K562 (cell line): ENCODE measurements at regions not wholly inside any gene's neighbourhood (a gene's known extent, or its start where the extent isn't known, plus 50 kb on each side); places are given as distances from the start of the nearest gene placed in this dataset.

Experiments
- ATAC-seq: fragments of 200-7000 bp; cut with Tn5 transposase; 3 replicates; pipeline ENCODE4 v1.9.1; 2020; ENCODE audit warnings: moderate library complexity
- BruUV-seq: library from RNA; stranded (reverse); fragments of 400-500 nt; replicated peaks from 2 replicates; lab custom pipeline; 2021; lab: Mats Ljungman, UMichigan
- CTCF ChIA-PET: fragments of 300-600 bp; formaldehyde crosslinking; extraction: SDS; loops from one replicate; lab custom pipeline; 2021; ENCODE audit warnings: low intra/inter-chr PET ratio; lab: Yijun Ruan, JAX
- POLR2A ChIA-PET: fragments of 300-600, 350-650 bp; sonication (Branson Sonifier 250); formaldehyde crosslinking; extraction: SDS; loops from one replicate; lab custom pipeline; 2021; ENCODE audit warnings: antibody characterized with exemption, inconsistent platforms; lab: Yijun Ruan, JAX
- DNase-seq, 4 experiments: peaks; one replicate each; pipeline versions ENCODE4 v3.0.0 to v3.0.0-alpha.2; 2011 to 2018; ENCODE audit warnings: low spot score in 3 of 4, mixed read lengths in 3 of 4; ENCODE audit errors: extremely low read depth in 1 of 4
- FAIRE-seq: peaks from 2 replicates; lab custom pipeline; 2011; peaks lifted over from hg19 to GRCh38; lab: Jason Lieb, UNC
- H2AFZ ChIP-seq: 2 replicates; pipeline ENCODE4 v1.6.0; 2011; ENCODE audit warnings: low read depth, low read length, control low read depth, inconsistent platforms
- H3K27ac ChIP-seq: fragments of 200-600 bp; 3 replicates; pipeline ENCODE4 v1.8.0; 2011; ENCODE audit warnings: low read depth, mild to moderate bottlenecking, control low read depth, inconsistent platforms, low read length, moderate library complexity, mixed read lengths; ENCODE audit errors: extremely low read depth
- H3K27me3 ChIP-seq, 2 experiments: fragments of 300-600 bp in 1 of 2; 2 replicates in 1 of 2; 3 replicates in 1 of 2; pipeline versions ENCODE4 v1.6.0 to v1.8.0; 2011; ENCODE audit warnings: inconsistent platforms in 2 of 2, low read length in 2 of 2, mild to moderate bottlenecking in 1 of 2, mixed read lengths in 1 of 2, moderate library complexity in 1 of 2; ENCODE audit not compliant: control insufficient read depth in 2 of 2, insufficient read depth in 2 of 2
- H3K36me3 ChIP-seq: fragments of 300-600 bp; 3 replicates; pipeline ENCODE4 v1.8.0; 2011; ENCODE audit warnings: mild to moderate bottlenecking, low read length, inconsistent platforms; ENCODE audit not compliant: control insufficient read depth, insufficient read depth
- H3K4me1 ChIP-seq, 2 experiments: fragments of 200-600 bp in 1 of 2; replicated peaks in 1 of 2; 2 replicates in 1 of 2; 3 replicates in 1 of 2; pipeline versions ENCODE4 v1.5.1 to v1.8.0; 2011; ENCODE audit warnings: inconsistent platforms in 2 of 2, low read length in 2 of 2, mild to moderate bottlenecking in 1 of 2, mixed read lengths in 1 of 2, moderate library complexity in 1 of 2; ENCODE audit not compliant: control insufficient read depth in 2 of 2, insufficient read depth in 2 of 2
- H3K4me2 ChIP-seq: 2 replicates; pipeline ENCODE4 v1.6.1; 2011; ENCODE audit warnings: low read length, control low read depth, inconsistent platforms, mixed read lengths; ENCODE audit not compliant: insufficient read depth
- H3K4me3 ChIP-seq: fragments of 200-600 bp; sonication (generic), shearing (Covaris generic); 2 replicates; pipeline ENCODE4 v1.5.1; 2016; ENCODE audit warnings: control low read depth, inconsistent platforms
- H3K79me2 ChIP-seq: fragments of 200-600 bp; 3 replicates; pipeline ENCODE4 v1.8.0; 2011; ENCODE audit warnings: low read length, inconsistent platforms; ENCODE audit not compliant: control insufficient read depth, insufficient read depth
- H3K9ac ChIP-seq, 2 experiments: 2 replicates each; pipeline versions ENCODE4 v1.6.0 to v1.6.1; 2011; ENCODE audit warnings: low read depth in 2 of 2, low read length in 2 of 2, control low read depth in 1 of 2, inconsistent platforms in 1 of 2, mild to moderate bottlenecking in 1 of 2, mixed read lengths in 1 of 2; ENCODE audit not compliant: insufficient read depth in 1 of 2
- H3K9me1 ChIP-seq: one replicate; pipeline ENCODE4 v1.6.0; 2011; ENCODE audit warnings: inconsistent platforms, mild to moderate bottlenecking, low read length, moderate library complexity; ENCODE audit not compliant: control insufficient read depth, insufficient read depth
- H3K9me3 ChIP-seq: replicated peaks from 2 replicates; pipeline ENCODE4 v1.5.1; 2011; ENCODE audit warnings: low read depth, low read length, inconsistent platforms; ENCODE audit not compliant: control insufficient read depth, insufficient read depth
- H4K20me1 ChIP-seq: replicated peaks from 2 replicates; pipeline ENCODE4 v1.6.1; 2011; ENCODE audit warnings: low read length, inconsistent platforms, mixed read lengths; ENCODE audit not compliant: control insufficient read depth, insufficient read depth
- MCM5 ChIP-seq: fragments of 450-650 bp; IDR thresholded peaks from 2 replicates; pipeline ENCODE4 v1.6.1; 2016; ENCODE audit warnings: low read depth
- PHB2 ChIP-seq: fragments of 450-650 bp; IDR thresholded peaks from 2 replicates; pipeline ENCODE4 v1.6.1; 2017; ENCODE audit warnings: low read depth
- PHF8 ChIP-seq: fragments of 200-600 bp; sonication (generic); IDR thresholded peaks from 2 replicates; pipeline ENCODE4 v1.6.1; 2012; ENCODE audit warnings: mixed run types, mild to moderate bottlenecking, inconsistent platforms, low read length, moderate library complexity, borderline replicate concordance
- RFX5 ChIP-seq: IDR thresholded peaks from 2 replicates; pipeline ENCODE4 v1.6.1; 2011; ENCODE audit warnings: low read depth, mild to moderate bottlenecking, improper control_type of control experiment, low read length
- RUNX1 ChIP-seq: sonication (generic); IDR thresholded peaks from 2 replicates; pipeline ENCODE4 v1.6.1; 2016; ENCODE audit warnings: antibody characterized with exemption, low read depth
- TEAD1 ChIP-seq, 2 experiments: fragments of 450-650 bp in 1 of 2; sonication (generic) in 1 of 2; formaldehyde crosslinking; IDR thresholded peaks; 2 replicates each; pipeline versions ENCODE4 v1.4.0 to v1.8.0; 2020 to 2022; ENCODE audit warnings: mild to moderate bottlenecking in 2 of 2, missing genetic modification reagents in 1 of 2
- ZNF140 ChIP-seq: fragments of 250-450 bp; sonication (Bioruptor Pico); IDR thresholded peaks from 2 replicates; pipeline ENCODE4 v1.8.0; 2021; ENCODE audit warnings: moderate library complexity, mild to moderate bottlenecking, inconsistent platforms
- ZNF316 ChIP-seq: fragments of 450-650 bp; IDR thresholded peaks from 2 replicates; pipeline ENCODE4 v1.6.1; 2016
- ZNF76 ChIP-seq: fragments of 250-450 bp; sonication (Bioruptor Pico); IDR thresholded peaks from 2 replicates; pipeline ENCODE4 v1.4.0; 2020; ENCODE audit warnings: mild to moderate bottlenecking, moderate library complexity, borderline replicate concordance
- WGBS: fragments of 100-300 bp; shearing (Covaris generic); methylation state at CpG from one replicate; pipeline ENCODE4 v1.1.6; 2016; ENCODE audit warnings: low coverage, mixed read lengths; ENCODE audit not compliant: insufficient coverage; ENCODE audit errors: missing lambda C conversion rate; 5-methylcytosine and 5-hydroxymethylcytosine counted together
- in situ Hi-C: fragments of 300-500 bp; cut with MboI; formaldehyde crosslinking; loops from 4 replicates; pipeline ENCODE4 v1.15.0; 2018; ENCODE audit warnings: inconsistent platforms, mixed read lengths
- intact Hi-C: fragments of 100-400 bp; cut with micrococcal nuclease; formaldehyde crosslinking; loops from 2 replicates; pipeline ENCODE4 v1.14.2; 2022

GRCh38 chr3:74344865-74345440 lies 269.5 kb downstream of the CNTN3 start:
- intact Hi-C loops: no loop called here
- no peak for FAIRE-seq
- CTCF ChIA-PET: no interaction called here
- no peak for DNase-seq
- TF ChIP-seq MCM5 (no peak), RUNX1 (no peak), RFX5 (no peak), TEAD1 (CRISPR knock-in tag; IDR thresholded peaks at IDR 0.05) (no peak), ZNF76 (CRISPR knock-in tag) (no peak), ZNF140 (no peak), PHF8 (no peak), PHB2 (no peak), ZNF316 (peak; percentile 14; the same call in 1 of the 2 replicates)
- TF ChIP-seq, all 486 proteins: peak for 1
- Histone ChIP-seq H3K27ac (no peak overlapping the region), H3K79me2 (no peaks in the 10 kb centered on the region), H3K27me3 (no peaks in the 10 kb centered on the region), H3K9me3 (no peaks in the 10 kb centered on the region), H3K4me2 (no peak overlapping the region), H3K4me1 (no peaks in the 10 kb centered on the region), H4K20me1 (no peaks in the 10 kb centered on the region), H3K36me3 (no peaks in the 10 kb centered on the region), H3K4me3 (no peak overlapping the region), H2AFZ (no peak overlapping the region), H3K9ac (no peak overlapping the region), H3K9me1 (no peaks in the 10 kb centered on the region)
- no peak for ATAC-seq
- whole genome bisulfite sequencing: 0% methylated on average over 3 of the region's 3 CpGs
- POLR2A ChIA-PET: no interaction called here
- no TSS peak for BruUV-seq
- in situ Hi-C loops: no loop called here
